Esophagus squamous epithelium (tissue), 4 donors: ENCODE measurements at regions not wholly inside any gene's neighbourhood (a gene's known extent, or its start where the extent isn't known, plus 50 kb on each side); places are given as distances from the start of the nearest gene placed in this dataset.

Source experiments
- CTCF ChIP-seq, 6 experiments: fragments of 450-650 bp in 4 of 6; fragments of 200-600 bp in 2 of 6; sonication (generic) in 2 of 6; IDR thresholded peaks; one replicate each; pipeline ENCODE4 v1.5.1; 2016 to 2019; ENCODE audit warnings: antibody characterized with exemption in 6 of 6, mild to moderate bottlenecking in 4 of 6, moderate library complexity in 4 of 6
- POLR2A ChIP-seq, 4 donors: fragments of 450-650 bp; IDR thresholded peaks; one replicate each; pipeline ENCODE4 v1.6.1; 2017; ENCODE audit warnings: antibody characterized with exemption in 4 of 4, mild to moderate bottlenecking in 4 of 4, moderate library complexity in 3 of 4

- TF ChIP-seq CTCF (IDR thresholded peaks at IDR 0.05) (no peak), POLR2A (IDR thresholded peaks at IDR 0.05) (no peak)
These were observed 651.8 kb upstream of the GOT2 start for GRCh38 chr16:59385959-59386358.
